ENCODE measurements at regions not wholly inside any gene's neighbourhood (a gene's known extent, or its start where the extent isn't known, plus 50 kb on each side); places are given as distances from the start of the nearest gene placed in this dataset.
A peak's percentile ranks its signal among the peaks of the same experiment; 100 is the strongest.
"Not testable (repeated sequence)": the region's sequence is repeated elsewhere in the genome, so short reads cannot be mapped to it uniquely, and the experiment has no call there.

DNA sequence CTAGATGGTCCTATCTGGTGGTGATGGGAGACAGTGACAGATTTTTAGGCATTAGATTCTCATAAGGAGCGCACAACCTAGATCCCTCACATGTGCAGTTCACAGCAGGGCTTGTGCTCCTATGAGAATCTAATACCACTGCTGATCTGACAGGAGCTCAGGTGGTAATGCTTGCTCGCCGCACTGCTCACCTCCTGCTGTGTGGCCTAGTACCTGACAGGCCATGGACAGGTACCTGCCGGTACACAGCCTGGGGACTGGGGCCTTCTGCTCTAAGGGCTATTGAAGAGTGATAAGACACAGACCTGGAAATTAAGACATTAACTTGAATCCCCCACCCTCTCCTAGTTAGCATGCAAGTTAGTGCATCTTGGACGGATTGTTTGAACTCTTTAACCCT is 64.4 kb downstream of the KLRB1 start:
- not testable (repeated sequence) for DNase-seq

DNA sequence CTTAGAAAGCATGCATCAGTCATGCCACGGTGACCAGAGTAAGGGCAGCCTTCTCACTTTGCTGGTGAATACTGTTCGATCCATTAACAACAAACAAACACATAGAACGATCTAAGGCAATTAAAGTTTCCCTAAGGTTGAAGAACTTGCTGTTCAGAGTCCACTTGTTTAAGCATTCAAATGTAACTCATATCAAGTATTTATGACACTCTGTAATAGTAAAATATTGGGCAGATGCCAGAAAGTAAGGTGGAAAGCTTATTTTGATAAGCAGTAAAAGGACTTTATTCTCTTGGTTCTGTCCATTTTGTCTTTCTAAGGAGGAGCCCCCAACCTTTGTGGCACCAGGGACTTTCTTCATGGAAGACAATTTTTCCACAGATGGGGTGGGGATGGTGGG is 64.9 kb downstream of the KLRB1 start:
- DNase-seq, result not testable (repeated sequence)

DNA sequence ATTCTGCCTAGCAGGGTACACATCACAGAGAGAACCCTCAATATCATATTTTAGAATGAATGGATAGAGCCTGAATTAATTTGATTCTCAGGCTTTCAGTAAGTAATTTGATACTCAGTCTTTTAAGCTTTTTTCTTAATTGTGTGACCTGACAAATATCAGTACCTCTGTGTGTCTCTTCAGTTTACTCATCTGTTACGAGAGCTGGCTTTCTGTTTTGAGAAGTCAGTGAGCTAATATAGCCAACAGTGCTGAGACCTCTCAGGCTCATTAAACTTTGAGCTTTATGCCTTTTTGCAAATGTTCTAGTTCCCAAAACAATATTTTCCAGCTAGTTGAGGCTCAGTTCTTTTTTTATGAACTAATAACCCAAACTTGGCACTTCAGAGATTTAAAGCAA is 91.8 kb downstream of the KLRB1 start:
- not testable (repeated sequence) for DNase-seq

DNA sequence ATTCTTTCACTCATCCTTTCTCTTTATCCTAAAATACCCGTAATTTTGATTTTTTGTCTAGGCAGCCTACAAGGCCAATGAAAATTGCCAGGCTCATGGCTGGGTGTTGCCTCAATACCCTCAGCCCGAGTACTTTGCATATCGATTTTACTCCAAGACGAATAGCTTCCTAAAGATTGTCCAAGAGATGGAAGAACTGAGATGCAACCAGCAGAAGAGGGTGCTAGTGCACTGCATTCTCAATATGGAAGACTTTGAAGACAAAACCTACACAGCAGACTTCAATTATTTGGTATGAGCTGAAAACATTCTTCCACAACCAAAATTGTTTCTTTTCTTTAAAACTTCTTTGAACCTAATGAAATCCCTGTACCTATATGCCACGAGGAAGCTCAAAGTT is 95.0 kb downstream of the KLRB1 start:
- DNase-seq, result not testable (repeated sequence)

DNA sequence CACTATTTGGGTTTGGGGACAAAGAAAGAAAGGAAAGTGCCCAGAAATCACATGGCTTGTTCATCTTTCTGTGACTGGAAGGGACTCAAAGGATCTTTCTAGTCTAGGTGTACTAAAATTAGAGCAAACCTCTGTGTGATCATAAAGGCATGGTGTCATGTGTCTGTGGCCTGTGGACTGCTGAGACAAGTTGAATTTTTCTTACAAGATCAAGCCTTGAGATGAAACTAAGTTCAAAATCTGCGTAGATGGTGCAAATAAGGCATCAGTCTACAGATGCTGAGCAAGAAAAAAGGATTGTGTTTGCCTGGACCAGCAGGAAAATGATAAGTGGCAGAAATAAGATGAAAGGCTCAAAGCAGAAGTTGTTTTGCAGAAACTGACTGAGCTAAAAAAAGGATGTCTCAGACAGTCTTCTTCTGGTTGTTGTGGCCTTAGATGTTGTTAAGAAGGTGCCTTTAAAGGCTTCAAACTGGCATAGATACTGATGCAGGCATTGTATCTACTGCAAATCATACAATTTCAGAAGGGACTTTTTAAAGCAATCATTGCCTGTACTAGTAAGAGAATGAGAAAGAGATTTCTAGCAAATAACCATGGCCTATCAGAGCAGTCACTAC is 97.2 kb downstream of the KLRB1 start:
- not testable (repeated sequence) for DNase-seq

DNA sequence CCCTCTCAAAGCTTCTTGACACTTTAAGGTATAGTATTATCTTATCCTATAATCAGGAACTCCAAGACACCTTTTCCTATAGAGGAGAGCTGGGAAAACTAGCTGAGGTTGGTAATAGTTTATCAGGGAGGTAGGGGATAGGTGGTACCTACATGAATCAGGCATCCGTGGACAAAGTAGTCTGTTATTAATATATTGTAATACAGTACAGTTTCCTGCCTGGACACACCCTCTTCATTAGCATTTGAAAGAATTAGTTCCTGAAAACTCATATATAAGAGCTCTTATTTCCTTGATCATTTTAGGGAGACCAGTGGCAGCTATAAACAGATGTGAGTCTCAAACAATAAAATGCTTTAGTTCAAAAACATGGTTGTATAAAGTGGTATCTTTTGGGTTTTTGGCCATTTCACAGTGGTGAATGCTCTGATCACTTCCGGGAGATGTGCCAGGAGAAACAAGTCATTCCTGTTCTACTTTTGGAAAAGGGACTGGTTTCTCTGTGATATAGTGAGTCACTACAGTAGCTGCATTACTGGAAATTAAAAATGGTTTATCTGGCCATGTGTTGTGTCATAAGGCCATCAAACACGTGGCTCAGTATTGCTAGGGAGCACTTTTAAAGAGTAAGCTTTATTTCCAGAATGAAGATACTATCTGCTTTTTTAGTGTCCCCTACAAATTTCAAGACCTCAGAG is 98.1 kb downstream of the KLRB1 start:
- DNase-seq, result no peak
- TF ChIP-seq GATA1 (IDR thresholded peaks at IDR 0.05; ENCODE audit: low read depth, low read length) (no peak), POLR2A (IDR thresholded peaks at IDR 0.05; ENCODE audit: low read length) (no peak)

DNA sequence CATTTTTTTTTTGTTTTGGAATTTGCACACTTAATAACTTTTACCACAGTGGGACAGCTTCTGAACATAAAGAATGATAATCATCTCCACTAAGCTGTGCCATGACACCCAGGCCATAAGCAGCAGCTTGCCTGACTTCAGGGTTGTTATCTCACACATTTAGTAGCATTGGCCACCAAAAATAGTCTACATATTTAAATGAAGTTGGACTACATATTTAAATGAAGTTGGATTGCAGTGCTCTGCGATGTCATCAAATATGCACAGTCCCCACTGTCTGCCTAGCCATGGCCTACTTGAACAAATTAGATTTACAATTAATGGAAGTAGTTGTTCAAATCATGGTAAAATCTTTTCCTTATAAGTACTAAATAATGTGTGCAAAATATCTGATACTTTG is 101.0 kb downstream of the KLRB1 start:
- no peak for TF ChIP-seq POLR2A (IDR thresholded peaks at IDR 0.05; ENCODE audit: low read length)
- TF ChIP-seq GATA1 (IDR thresholded peaks at IDR 0.05; ENCODE audit: low read depth, low read length), result no peak
- no peak for DNase-seq

DNA sequence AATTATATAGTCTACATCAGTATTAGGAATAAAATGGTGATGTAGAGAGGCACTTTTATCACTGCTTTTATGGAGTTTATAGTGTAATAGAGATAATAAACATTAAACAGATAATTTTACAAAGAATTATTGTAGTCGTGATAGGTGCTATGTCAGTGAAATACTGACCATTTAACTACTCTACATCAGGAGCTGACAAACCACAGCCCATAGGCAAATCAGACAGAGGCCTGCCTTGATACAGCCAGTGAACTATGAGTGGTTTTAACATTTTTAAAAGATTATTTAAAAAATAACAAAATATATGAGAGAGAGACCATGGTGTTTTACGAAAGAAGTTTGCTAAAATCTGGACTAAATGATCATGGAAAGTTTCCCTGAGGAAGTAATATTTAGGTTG is 104.3 kb downstream of the KLRB1 start:
- not testable (repeated sequence) for DNase-seq

DNA sequence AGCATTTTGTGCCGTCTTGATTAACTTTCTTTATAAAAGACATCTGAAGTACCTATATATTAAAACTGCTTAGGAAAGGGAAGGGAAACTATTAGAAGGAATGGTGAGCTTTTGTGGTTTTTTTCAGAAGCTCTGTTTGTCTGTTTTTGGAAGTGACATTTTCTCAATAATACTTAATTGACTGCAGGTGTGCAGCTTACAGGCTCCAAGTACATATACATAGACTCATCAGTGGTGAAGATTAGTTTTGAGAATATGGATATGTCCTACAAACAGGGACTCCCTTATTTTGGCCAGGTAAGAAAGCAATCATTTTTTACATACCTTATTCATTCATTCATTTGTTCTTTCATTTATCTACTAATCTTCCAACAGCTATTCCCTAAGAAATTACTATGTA is 104.9 kb downstream of the KLRB1 start:
- not testable (repeated sequence) for DNase-seq

DNA sequence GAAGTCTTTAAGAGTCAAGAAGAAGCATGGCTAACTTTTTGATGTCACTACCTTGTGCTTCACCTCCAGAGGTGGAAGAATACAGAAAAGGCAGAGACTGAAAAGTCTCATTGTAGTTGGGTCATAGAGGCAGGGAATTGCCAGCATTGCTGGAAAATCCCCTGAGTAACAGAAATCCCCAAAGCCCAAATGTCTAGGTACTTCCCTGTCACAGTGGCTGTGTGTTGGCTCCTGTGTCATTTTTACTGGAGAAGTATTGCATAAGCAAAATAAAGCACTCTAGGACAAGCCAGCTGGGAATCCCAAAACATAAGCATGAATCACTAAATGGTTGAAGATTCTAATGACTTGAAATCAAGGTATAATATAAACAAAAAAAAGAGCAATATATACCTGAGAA is 114.4 kb downstream of the KLRB1 start:
- not testable (repeated sequence) for DNase-seq

DNA sequence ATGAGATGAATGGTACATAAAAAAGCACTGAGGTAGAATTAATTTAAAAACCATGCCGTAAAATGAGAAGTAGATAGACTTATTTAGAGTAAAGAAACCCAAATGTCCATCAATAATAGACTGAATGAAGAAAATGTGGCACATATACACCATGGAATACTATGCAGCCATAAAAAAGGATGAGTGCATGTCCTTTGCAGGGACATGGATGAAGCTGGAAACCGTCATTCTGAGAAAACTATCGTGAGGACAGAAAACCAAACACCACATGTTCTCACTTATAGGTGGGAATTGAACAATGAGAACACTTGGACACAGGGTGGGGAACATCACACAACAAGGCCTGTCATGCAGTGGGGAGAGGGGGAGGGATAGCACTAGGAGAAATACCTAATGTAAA is 126.4 kb downstream of the KLRB1 start:
- not testable (repeated sequence) for DNase-seq

DNA sequence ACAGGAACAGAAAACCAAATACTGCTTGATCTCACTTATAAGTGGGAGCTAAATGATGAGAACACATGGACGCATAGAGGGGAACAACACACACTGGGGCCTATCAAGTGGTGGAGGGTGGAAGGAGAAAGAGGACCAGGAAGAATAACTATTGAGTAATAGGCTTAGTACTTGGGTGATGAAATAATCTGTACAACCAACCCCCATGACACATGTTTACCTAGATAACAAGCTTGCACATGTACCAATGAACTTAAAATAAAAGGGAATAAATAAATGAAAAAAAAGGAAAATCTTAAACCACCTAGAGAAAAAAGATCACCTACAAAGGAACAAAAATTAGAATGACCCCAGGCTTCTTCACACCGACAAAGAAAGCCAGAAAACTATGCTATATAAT is 133.5 kb downstream of the KLRB1 start:
- peak; percentile 40 to 58 for DNase-seq

DNA sequence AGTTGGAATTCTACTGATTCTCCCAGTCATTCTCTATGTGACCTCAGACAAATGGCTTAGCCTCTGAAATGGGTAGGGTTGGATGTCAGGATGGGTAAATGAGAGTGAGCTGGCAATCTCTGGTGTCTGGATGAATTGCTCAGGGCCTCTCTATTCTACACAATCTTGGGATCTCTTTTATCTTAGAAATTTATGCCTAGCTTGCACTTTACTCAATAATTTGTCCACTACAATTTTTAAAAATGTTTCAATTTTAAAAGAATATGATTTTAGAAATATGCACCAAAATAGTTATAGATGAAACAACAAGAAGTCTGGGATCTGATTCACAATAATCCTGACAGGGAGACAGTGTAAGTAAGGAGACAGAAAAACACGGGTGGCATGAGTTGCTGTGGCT is 134.1 kb downstream of the KLRB1 start:
- not testable (repeated sequence) for DNase-seq

DNA sequence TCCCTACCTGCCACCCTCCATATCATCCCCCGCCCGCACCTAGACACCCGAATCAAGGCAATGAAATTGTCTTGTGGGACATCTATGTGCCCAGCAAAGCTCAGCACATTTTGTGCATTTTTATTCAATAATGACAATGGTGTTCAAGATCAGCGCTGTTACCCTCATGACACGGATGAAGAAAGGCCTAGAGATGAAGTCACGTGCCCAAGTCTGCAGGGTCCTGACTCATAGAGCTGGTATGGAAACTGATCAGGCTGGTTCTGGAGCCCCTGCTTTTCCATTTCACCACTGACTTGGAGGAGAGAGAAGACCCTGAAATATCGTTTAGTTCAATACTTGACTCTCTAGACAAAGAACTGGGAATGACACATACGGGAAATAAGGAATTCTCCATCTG is 136.2 kb downstream of the KLRB1 start:
- not testable (repeated sequence) for DNase-seq

DNA sequence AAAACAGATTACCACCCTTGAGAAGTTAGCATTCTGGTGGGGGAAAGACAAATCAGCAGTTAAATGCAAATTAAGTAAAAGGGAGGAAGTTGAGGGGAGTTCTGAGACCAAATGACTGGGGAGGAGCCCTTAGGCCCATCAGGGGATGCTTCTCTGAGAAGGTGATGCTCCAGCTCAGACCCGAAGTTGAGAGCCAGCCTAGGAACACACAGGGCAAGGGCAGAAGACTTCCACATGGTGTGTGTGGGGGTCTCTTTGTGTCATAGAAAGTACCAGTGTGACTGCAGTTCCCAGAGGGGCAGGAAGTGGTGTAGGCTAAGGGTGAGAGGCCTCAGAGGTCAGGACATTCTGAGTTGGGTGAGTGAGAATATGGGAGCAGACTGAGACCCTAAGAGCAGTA is 137.3 kb downstream of the KLRB1 start:
- DNase-seq, result not testable (repeated sequence)

DNA sequence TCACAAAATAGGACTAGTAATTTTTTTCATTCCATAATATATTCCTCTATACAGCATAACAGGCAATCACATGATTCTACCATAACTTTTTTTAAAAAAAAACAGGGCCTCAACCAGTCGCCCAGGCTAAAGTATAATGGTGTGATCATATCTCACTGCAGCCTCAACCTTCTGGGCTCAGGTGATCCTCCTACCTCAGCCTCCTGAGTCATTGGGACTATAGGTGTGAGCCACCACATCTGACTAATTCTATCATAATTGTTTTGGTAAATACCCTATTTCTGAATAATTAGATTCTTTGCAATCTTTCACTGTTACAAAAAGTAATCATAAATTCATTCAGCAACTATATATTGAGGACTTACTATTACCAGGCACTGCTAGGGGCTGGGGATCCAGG is 137.8 kb downstream of the KLRB1 start:
- DNase-seq, result not testable (repeated sequence)

DNA sequence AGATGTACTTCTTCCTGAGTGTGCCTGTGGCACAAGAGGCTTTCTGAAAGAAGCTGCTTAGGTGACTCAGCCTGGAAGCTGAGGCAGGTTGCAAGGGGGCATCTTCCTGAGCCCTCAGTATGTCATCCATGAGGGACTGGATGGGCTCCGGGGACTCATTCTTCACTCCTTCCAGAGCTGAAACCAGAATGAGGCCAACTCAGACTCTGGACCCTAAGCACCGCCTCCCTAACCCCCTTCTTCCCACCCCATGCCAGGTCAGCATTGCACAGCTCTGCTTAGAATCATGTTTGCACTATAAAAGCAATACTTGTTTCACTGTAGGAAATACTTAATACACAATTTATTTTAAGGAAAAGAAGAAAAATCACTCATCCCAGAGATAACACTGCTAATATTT is 138.3 kb downstream of the KLRB1 start:
- DNase-seq, result not testable (repeated sequence)

DNA sequence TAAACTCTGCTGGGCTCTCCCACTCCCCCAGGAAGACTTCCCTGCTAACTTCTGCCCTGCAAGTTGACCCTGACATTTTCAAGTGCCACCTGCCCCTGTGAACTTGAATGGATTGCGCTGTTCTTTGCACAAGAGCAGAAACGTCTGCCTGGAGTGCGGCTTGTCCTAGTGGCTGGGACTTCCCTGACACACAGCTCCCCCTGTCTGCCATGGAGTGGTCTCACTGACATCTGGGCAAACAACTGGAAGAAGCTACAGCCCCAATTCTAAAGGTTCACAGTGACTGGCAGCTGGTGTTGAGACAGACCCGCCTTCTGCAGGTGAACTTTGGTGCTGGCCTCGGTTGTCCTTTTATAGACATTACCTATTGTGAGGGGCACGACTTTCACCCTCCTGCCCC is 138.7 kb downstream of the KLRB1 start:
- DNase-seq, result peak; percentile 71 to 75

DNA sequence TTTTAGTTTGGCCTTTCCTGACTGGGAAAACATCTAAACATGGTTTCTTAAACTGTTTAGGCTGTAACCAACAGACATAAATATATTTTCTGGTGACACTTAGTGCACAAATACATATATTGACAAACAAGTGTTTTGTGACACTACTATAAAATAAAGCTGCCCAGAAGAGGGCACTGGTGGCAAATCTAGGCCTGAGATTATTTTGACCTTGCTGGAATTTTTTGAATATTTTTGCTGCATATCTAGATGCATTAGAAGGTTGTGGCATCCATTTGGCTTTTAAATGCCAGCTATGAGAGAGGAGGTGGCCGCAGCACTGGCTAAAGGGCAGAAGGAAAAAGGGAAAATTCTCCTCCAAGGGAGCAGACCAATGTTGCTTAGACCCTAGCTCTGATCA is 139.6 kb downstream of the KLRB1 start:
- DNase-seq, result not testable (repeated sequence)

Data from erythroblast (primary cell).